Fibroblast of lung (primary cell): ENCODE measurements at regions not wholly inside any gene's neighbourhood (a gene's known extent, or its start where the extent isn't known, plus 50 kb on each side); places are given as distances from the start of the nearest gene placed in this dataset.

Experiments used
- EZH2 ChIP-seq: IDR thresholded peaks from 2 replicates; pipeline ENCODE4 v1.5.1; 2012; ENCODE audit warnings: low read length, control low read depth, mild to moderate bottlenecking; ENCODE audit errors: missing control alignments
- TF ChIP-seq, protein P1 (sequence below), 2 donors: IDR thresholded peaks in 1 of 2; conservative IDR thresholded peaks in 1 of 2; 1 replicate in 1 of 2; 2 replicates in 1 of 2; pipeline ENCODE4 v1.5.1; 2011 to 2012; ENCODE audit warnings: low read length in 2 of 2, control low read depth in 1 of 2, inconsistent platforms in 1 of 2, low read depth in 1 of 2, mild to moderate bottlenecking in 1 of 2

DNA sequence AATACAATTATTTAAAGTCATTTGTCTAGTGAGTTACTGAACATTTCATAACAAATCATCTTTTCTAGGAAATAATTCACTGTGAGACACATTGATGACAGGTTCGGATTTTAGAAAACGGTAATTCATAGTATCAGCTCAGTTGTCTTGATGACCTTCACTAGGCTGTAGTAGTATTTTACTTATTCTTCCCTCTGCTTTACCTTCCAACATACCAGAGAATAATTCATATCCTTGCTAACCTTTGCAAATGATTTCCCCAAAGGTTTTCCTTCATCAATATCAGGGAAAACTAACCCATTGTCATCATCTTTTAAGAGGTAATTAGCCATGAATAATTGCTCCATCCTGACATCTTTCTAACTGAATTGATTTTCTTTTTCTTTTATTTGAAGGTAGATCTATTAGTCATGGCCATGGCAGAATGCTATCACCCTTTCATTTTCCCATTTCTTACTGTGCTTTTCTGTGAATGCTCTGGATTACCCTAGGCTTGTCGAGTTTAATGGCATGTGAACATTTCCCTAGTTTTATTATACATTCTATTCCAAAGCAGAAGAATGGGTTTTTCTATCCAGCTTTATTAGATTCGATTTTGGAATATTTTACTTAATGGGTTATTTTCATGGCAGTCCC lies 299.2 kb downstream of the OLFM4 start:
- TF ChIP-seq, protein P1, sequence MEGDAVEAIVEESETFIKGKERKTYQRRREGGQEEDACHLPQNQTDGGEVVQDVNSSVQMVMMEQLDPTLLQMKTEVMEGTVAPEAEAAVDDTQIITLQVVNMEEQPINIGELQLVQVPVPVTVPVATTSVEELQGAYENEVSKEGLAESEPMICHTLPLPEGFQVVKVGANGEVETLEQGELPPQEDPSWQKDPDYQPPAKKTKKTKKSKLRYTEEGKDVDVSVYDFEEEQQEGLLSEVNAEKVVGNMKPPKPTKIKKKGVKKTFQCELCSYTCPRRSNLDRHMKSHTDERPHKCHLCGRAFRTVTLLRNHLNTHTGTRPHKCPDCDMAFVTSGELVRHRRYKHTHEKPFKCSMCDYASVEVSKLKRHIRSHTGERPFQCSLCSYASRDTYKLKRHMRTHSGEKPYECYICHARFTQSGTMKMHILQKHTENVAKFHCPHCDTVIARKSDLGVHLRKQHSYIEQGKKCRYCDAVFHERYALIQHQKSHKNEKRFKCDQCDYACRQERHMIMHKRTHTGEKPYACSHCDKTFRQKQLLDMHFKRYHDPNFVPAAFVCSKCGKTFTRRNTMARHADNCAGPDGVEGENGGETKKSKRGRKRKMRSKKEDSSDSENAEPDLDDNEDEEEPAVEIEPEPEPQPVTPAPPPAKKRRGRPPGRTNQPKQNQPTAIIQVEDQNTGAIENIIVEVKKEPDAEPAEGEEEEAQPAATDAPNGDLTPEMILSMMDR (conservative IDR thresholded peaks at IDR 0.05 in 1 of 2, IDR thresholded peaks at IDR 0.05 in 1 of 2; ENCODE audit: low read depth in 1 of 2, low read length in 2 of 2) = no peak
- TF ChIP-seq EZH2 = no peak
